ENCODE measurements at regions not wholly inside any gene's neighbourhood (a gene's known extent, or its start where the extent isn't known, plus 50 kb on each side); places are given as distances from the start of the nearest gene placed in this dataset.

- H2AFZ ChIP-seq (ENCODE audit: low read depth, low read length) = no peak overlapping the region
- TF ChIP-seq MAX (IDR thresholded peaks at IDR 0.05; ENCODE audit: insufficient read depth, insufficient read length) = no peak
- no peak for TF ChIP-seq MYC (IDR thresholded peaks at IDR 0.05; ENCODE audit: low read depth, low read length)
- TF ChIP-seq FOS (IDR thresholded peaks at IDR 0.05; ENCODE audit: borderline replicate concordance, insufficient read depth, low read length) = no peak
- no peak for TF ChIP-seq POLR2A (IDR thresholded peaks at IDR 0.05; ENCODE audit: low read depth, low read length)
- no peak for TF ChIP-seq GATA2 (IDR thresholded peaks at IDR 0.05; ENCODE audit: insufficient read depth, insufficient read length, low read depth, low read length)
- TF ChIP-seq EZH2 (IDR thresholded peaks at IDR 0.05; ENCODE audit: borderline replicate concordance, low read depth, low read length, severe bottlenecking) = no peak
- no peak for TF ChIP-seq JUN (IDR thresholded peaks at IDR 0.05; ENCODE audit: borderline replicate concordance, insufficient read depth, insufficient read length, low read depth)
- TF ChIP-seq CTCF (IDR thresholded peaks at IDR 0.05; ENCODE audit: extremely low read depth in 1 of 2, insufficient read depth in 1 of 2, low read depth in 1 of 2, low read length in 2 of 2) = no peak
- TF ChIP-seq POLR2AphosphoS5 (IDR thresholded peaks at IDR 0.05; ENCODE audit: insufficient read depth, low read depth, low read length) = no peak
- ChIA-PET POLR2A (no interaction called here), CTCF (no interaction called here)
- H3K4me3 ChIP-seq (replicated peaks in 1 of 3; ENCODE audit: insufficient read depth in 1 of 3, low read depth in 1 of 3, low read length in 3 of 3) = no peak overlapping the region
- BruUV-seq (replicated peaks) = no TSS peak
- DNase-seq (ENCODE audit: low read depth, low spot score) (no peak), FAIRE-seq (no peak)
- no peak overlapping the region for H3K9ac ChIP-seq (replicated peaks; ENCODE audit: extremely low read depth, insufficient read depth, low read length)
- no peaks in the 10 kb centered on the region for H3K9me1 ChIP-seq (replicated peaks; ENCODE audit: control insufficient read depth, extremely low read depth, insufficient read depth, low read length)
- H3K27ac ChIP-seq (ENCODE audit: insufficient read depth, low read depth, low read length) = no peak overlapping the region
- no peaks in the 10 kb centered on the region for H4K20me1 ChIP-seq (replicated peaks; ENCODE audit: control insufficient read depth, extremely low read depth, insufficient read depth, low read length)
- no peaks in the 10 kb centered on the region for H3K27me3 ChIP-seq (ENCODE audit: control insufficient read depth in 2 of 2, insufficient read depth in 2 of 2, low read length in 2 of 2)
- no peaks in the 10 kb centered on the region for H3K9me3 ChIP-seq (replicated peaks; ENCODE audit: control insufficient read depth, insufficient read depth, low read length)
- H3K36me3 ChIP-seq (ENCODE audit: control insufficient read depth in 2 of 2, extremely low read depth in 1 of 2, insufficient read depth in 2 of 2, low read length in 2 of 2) = no peaks in the 10 kb centered on the region
- dilution Hi-C loops (cut with MboI; ENCODE audit: extremely low pct_ligation_motif_present, low sequenced_read_pairs) = no loop called here
- no peaks in the 10 kb centered on the region for H3K4me1 ChIP-seq (ENCODE audit: control insufficient read depth, extremely low read depth, insufficient read depth, low read length)
- no peak overlapping the region for H3K4me2 ChIP-seq (ENCODE audit: insufficient read depth, low read length)
- H3K79me2 ChIP-seq (ENCODE audit: control insufficient read depth, insufficient read depth, low read length) = no peaks in the 10 kb centered on the region
- intact Hi-C loops (cut with micrococcal nuclease) = no loop called here
Observed at GRCh38 chr2:149885468-149885867, 297.9 kb upstream of the MMADHC start.
